Lower leg skin (tissue), 3 donors: ENCODE measurements at regions not wholly inside any gene's neighbourhood (a gene's known extent, or its start where the extent isn't known, plus 50 kb on each side); places are given as distances from the start of the nearest gene placed in this dataset.

Experiments used
- CTCF ChIP-seq, 3 donors: fragments of 450-650 bp; IDR thresholded peaks; one replicate each; pipeline ENCODE4 v1.5.1; 2016; ENCODE audit warnings: antibody characterized with exemption in 3 of 3, mild to moderate bottlenecking in 3 of 3, moderate library complexity in 2 of 3
- POLR2A ChIP-seq, 2 donors: fragments of 450-650 bp; IDR thresholded peaks; one replicate each; pipeline ENCODE4 v1.6.1; 2016 to 2017; ENCODE audit warnings: antibody characterized with exemption in 2 of 2, mild to moderate bottlenecking in 1 of 2, moderate library complexity in 1 of 2

DNA sequence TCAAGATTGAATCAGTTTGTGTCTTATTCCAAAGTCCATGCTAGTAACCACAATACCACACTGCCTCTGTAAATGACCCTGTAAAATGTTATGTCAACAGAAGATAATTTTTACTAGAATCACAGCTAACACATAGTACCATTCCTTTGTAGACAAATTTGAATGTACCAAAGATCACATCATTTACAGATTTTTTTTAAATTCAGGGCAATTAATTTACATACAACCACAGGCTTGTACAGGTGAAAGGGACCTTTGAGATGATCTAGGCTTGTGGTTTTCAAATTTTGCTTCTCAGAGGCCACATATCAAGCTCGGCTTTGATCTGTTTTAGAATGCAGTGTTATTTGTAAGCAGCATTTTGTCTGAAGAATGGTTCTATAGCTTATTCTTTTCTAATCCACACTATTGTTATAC, 63.8 kb upstream of the PPM1B start:
- no peak for TF ChIP-seq POLR2A (IDR thresholded peaks at IDR 0.05)
- TF ChIP-seq CTCF (IDR thresholded peaks at IDR 0.05), result no peak
